ENCODE measurements at regions not wholly inside any gene's neighbourhood (a gene's known extent, or its start where the extent isn't known, plus 50 kb on each side); places are given as distances from the start of the nearest gene placed in this dataset.

DNA sequence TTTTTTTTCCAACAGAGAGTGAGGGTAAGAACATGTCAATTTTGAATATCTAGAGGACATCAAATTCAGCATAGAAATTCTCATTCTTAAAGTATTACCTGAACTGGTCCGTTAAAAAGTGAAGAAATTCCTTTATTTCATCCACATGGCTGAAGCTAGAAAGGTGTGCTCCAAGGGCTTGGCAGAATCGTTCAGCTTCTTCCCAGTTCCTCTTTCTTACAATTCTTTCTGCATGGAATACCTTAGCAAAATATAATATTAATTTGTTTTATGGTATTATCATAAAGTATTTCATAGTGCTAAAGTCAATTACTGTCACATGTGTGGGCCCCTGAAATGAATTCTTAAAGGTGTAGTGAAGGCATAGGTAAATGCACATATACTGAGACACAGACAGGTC lies 74.3 kb upstream of the CD302 start:
- TF ChIP-seq CTCF (IDR thresholded peaks at IDR 0.05; ENCODE audit: insufficient read depth, low read depth, low read length) (no peak), EZH2 (IDR thresholded peaks at IDR 0.05; ENCODE audit: insufficient read depth, low read length) (no peak)
